ENCODE measurements at regions not wholly inside any gene's neighbourhood (a gene's known extent, or its start where the extent isn't known, plus 50 kb on each side); places are given as distances from the start of the nearest gene placed in this dataset.
"Not testable (repeated sequence)": the region's sequence is repeated elsewhere in the genome, so short reads cannot be mapped to it uniquely, and the experiment has no call there.

- DNase-seq (no peak), ATAC-seq (no peak)
- H3K9me3 ChIP-seq (ENCODE audit: control insufficient read depth, low read length): no peaks in the 10 kb centered on the region
- H3K4me3 ChIP-seq (ENCODE audit: low read length): no peak overlapping the region
- H3K27me3 ChIP-seq (ENCODE audit: control insufficient read depth, insufficient read depth): no peaks in the 10 kb centered on the region
- intact Hi-C loops (cut with DNase I): no loop called here
- no peaks in the 10 kb centered on the region for H3K4me1 ChIP-seq (ENCODE audit: control insufficient read depth, insufficient read depth, low read length)
- no peak overlapping the region for H3K27ac ChIP-seq (ENCODE audit: low read length)
Observed at GRCh38 chr4:164617426-164617825, 136.5 kb upstream of the SMIM31 start.

GRCh38 chr4:164617911-164618310 lies 136.0 kb upstream of the SMIM31 start:
- no peak for ATAC-seq
- Histone ChIP-seq H3K27ac (ENCODE audit: low read length) (no peak overlapping the region), H3K4me1 (ENCODE audit: control insufficient read depth, insufficient read depth, low read length) (no peaks in the 10 kb centered on the region), H3K4me3 (ENCODE audit: low read length) (no peak overlapping the region), H3K27me3 (ENCODE audit: control insufficient read depth, insufficient read depth) (no peaks in the 10 kb centered on the region), H3K9me3 (ENCODE audit: control insufficient read depth, low read length) (no peaks in the 10 kb centered on the region)
- DNase-seq: no peak
- WGBS: 72% methylated on average over 3 of the region's 3 CpGs
- intact Hi-C loops (cut with DNase I): no loop called here

- DNase-seq: no peak
- 59% methylated on average over 4 of the region's 4 CpGs for WGBS
- no peaks in the 10 kb centered on the region for H3K9me3 ChIP-seq (ENCODE audit: control insufficient read depth, low read length)
Observed at GRCh38 chr4:164621886-164622521, 131.9 kb upstream of the SMIM31 start.

GRCh38 chr4:164623099-164623498 lies 130.8 kb upstream of the SMIM31 start:
- Histone ChIP-seq H3K27me3 (ENCODE audit: control insufficient read depth, insufficient read depth) (no peaks in the 10 kb centered on the region), H3K4me3 (ENCODE audit: low read length) (no peak overlapping the region), H3K4me1 (ENCODE audit: control insufficient read depth, insufficient read depth, low read length) (no peaks in the 10 kb centered on the region), H3K27ac (ENCODE audit: low read length) (no peak overlapping the region), H3K9me3 (ENCODE audit: control insufficient read depth, low read length) (no peaks in the 10 kb centered on the region)
- no peak for DNase-seq
- WGBS: 80% methylated on average over 1 of the region's 1 CpG
- no peak for ATAC-seq
- intact Hi-C loops (cut with DNase I): no loop called here

More at GRCh38 chr4:164621886-164622521, 131.9 kb upstream of the SMIM31 start:
- Histone ChIP-seq H3K4me3 (ENCODE audit: low read length) (no peak overlapping the region), H3K27ac (ENCODE audit: low read length) (no peak overlapping the region), H3K27me3 (ENCODE audit: control insufficient read depth, insufficient read depth) (no peaks in the 10 kb centered on the region), H3K4me1 (ENCODE audit: control insufficient read depth, insufficient read depth, low read length) (no peaks in the 10 kb centered on the region)
- ATAC-seq: no peak
- intact Hi-C loops (cut with DNase I): no loop called here

GRCh38 chr4:164639001-164639400 lies 114.9 kb upstream of the SMIM31 start:
- no peak overlapping the region for H3K4me3 ChIP-seq (ENCODE audit: low read length)
- no peaks in the 10 kb centered on the region for H3K4me1 ChIP-seq (ENCODE audit: control insufficient read depth, insufficient read depth, low read length)
- no peak overlapping the region for H3K27ac ChIP-seq (ENCODE audit: low read length)
- no peaks in the 10 kb centered on the region for H3K27me3 ChIP-seq (ENCODE audit: control insufficient read depth, insufficient read depth)
- no peaks in the 10 kb centered on the region for H3K9me3 ChIP-seq (ENCODE audit: control insufficient read depth, low read length)
- intact Hi-C loops (cut with DNase I): no loop called here
- ATAC-seq: no peak
- DNase-seq: no peak

- H3K27me3 ChIP-seq (ENCODE audit: control insufficient read depth, insufficient read depth): no peaks in the 10 kb centered on the region
- no peaks in the 10 kb centered on the region for H3K9me3 ChIP-seq (ENCODE audit: control insufficient read depth, low read length)
- ATAC-seq: no peak
- WGBS: 54% methylated on average over 1 of the region's 1 CpG
- H3K4me1 ChIP-seq (ENCODE audit: control insufficient read depth, insufficient read depth, low read length): no peaks in the 10 kb centered on the region
- H3K4me3 ChIP-seq (ENCODE audit: low read length): no peak overlapping the region
- H3K27ac ChIP-seq (ENCODE audit: low read length): no peak overlapping the region
- intact Hi-C loops (cut with DNase I): no loop called here
- no peak for DNase-seq
Observed at GRCh38 chr4:164648151-164648848, 105.6 kb upstream of the SMIM31 start.

GRCh38 chr4:164648849-164649212 lies 105.1 kb upstream of the SMIM31 start:
- Histone ChIP-seq H3K4me3 (ENCODE audit: low read length) (no peak overlapping the region), H3K9me3 (ENCODE audit: control insufficient read depth, low read length) (no peaks in the 10 kb centered on the region), H3K4me1 (ENCODE audit: control insufficient read depth, insufficient read depth, low read length) (no peaks in the 10 kb centered on the region), H3K27ac (ENCODE audit: low read length) (no peak overlapping the region), H3K27me3 (ENCODE audit: control insufficient read depth, insufficient read depth) (no peaks in the 10 kb centered on the region)
- ATAC-seq (no peak), DNase-seq (no peak)
- 84% methylated on average over 4 of the region's 4 CpGs for WGBS
- intact Hi-C loops (cut with DNase I): no loop called here

GRCh38 chr4:164659765-164660164 lies 94.2 kb upstream of the SMIM31 start:
- Histone ChIP-seq H3K27ac (ENCODE audit: low read length) (no peak overlapping the region), H3K4me1 (ENCODE audit: control insufficient read depth, insufficient read depth, low read length) (no peaks in the 10 kb centered on the region), H3K9me3 (ENCODE audit: control insufficient read depth, low read length) (no peaks in the 10 kb centered on the region), H3K4me3 (ENCODE audit: low read length) (no peak overlapping the region), H3K27me3 (ENCODE audit: control insufficient read depth, insufficient read depth) (no peaks in the 10 kb centered on the region)
- 64% methylated on average over 1 of the region's 1 CpG for WGBS
- DNase-seq (no peak), ATAC-seq (no peak)
- intact Hi-C loops (cut with DNase I): no loop called here

- WGBS: 69% methylated on average over 9 of the region's 9 CpGs
- H3K9me3 ChIP-seq (ENCODE audit: control insufficient read depth, low read length); H3K27ac ChIP-seq (ENCODE audit: low read length); H3K4me3 ChIP-seq (ENCODE audit: low read length); DNase-seq; H3K4me1 ChIP-seq (ENCODE audit: control insufficient read depth, insufficient read depth, low read length); ATAC-seq; H3K27me3 ChIP-seq (ENCODE audit: control insufficient read depth, insufficient read depth); intact Hi-C loops (cut with DNase I): not testable (repeated sequence)
Observed at GRCh38 chr4:164676152-164676551, 77.8 kb upstream of the SMIM31 start.

- DNase-seq (no peak), ATAC-seq (no peak)
- H3K4me1 ChIP-seq (ENCODE audit: control insufficient read depth, insufficient read depth, low read length): no peaks in the 10 kb centered on the region
- no peaks in the 10 kb centered on the region for H3K27me3 ChIP-seq (ENCODE audit: control insufficient read depth, insufficient read depth)
- H3K27ac ChIP-seq (ENCODE audit: low read length): no peak overlapping the region
- intact Hi-C loops (cut with DNase I): no loop called here
- WGBS: 83% methylated on average over 2 of the region's 2 CpGs
- no peak overlapping the region for H3K4me3 ChIP-seq (ENCODE audit: low read length)
- no peaks in the 10 kb centered on the region for H3K9me3 ChIP-seq (ENCODE audit: control insufficient read depth, low read length)
Observed at GRCh38 chr4:164683040-164683439, 70.9 kb upstream of the SMIM31 start.

GRCh38 chr4:164695650-164696049 lies 58.3 kb upstream of the SMIM31 start:
- no peak overlapping the region for H3K4me3 ChIP-seq (ENCODE audit: low read length)
- no peak overlapping the region for H3K27ac ChIP-seq (ENCODE audit: low read length)
- no peaks in the 10 kb centered on the region for H3K4me1 ChIP-seq (ENCODE audit: control insufficient read depth, insufficient read depth, low read length)
- H3K9me3 ChIP-seq (ENCODE audit: control insufficient read depth, low read length): no peaks in the 10 kb centered on the region
- ATAC-seq (no peak), DNase-seq (no peak)
- intact Hi-C loops (cut with DNase I): no loop called here
- H3K27me3 ChIP-seq (ENCODE audit: control insufficient read depth, insufficient read depth): no peaks in the 10 kb centered on the region
- 71% methylated on average over 3 of the region's 3 CpGs for WGBS

- Histone ChIP-seq H3K9me3 (ENCODE audit: control insufficient read depth, low read length) (no peaks in the 10 kb centered on the region), H3K4me1 (ENCODE audit: control insufficient read depth, insufficient read depth, low read length) (no peaks in the 10 kb centered on the region), H3K27me3 (ENCODE audit: control insufficient read depth, insufficient read depth) (no peaks in the 10 kb centered on the region), H3K4me3 (ENCODE audit: low read length) (no peak overlapping the region), H3K27ac (ENCODE audit: low read length) (no peak overlapping the region)
- DNase-seq: peak in 2 of 3 donors; percentile 23 to 42
- intact Hi-C loops (cut with DNase I): no loop called here
- ATAC-seq: peak in 1 of 2 donors; percentile 19
- WGBS: 61% methylated on average over 10 of the region's 10 CpGs
Observed at GRCh38 chr4:164700471-164700870, 53.5 kb upstream of the SMIM31 start.
